SK-N-MC (cell line): ENCODE measurements at regions not wholly inside any gene's neighbourhood (a gene's known extent, or its start where the extent isn't known, plus 50 kb on each side); places are given as distances from the start of the nearest gene placed in this dataset.
"Not testable (repeated sequence)": the region's sequence is repeated elsewhere in the genome, so short reads cannot be mapped to it uniquely, and the experiment has no call there.

Experiments
- DNase-seq: peaks from one replicate; pipeline ENCODE4 v3.0.0-alpha.2; 2011; ENCODE audit warnings: low read depth, low spot score
- H3K27ac ChIP-seq: fragments of 200-600 bp; sonication (generic); 2 replicates; pipeline ENCODE4 v1.5.1; 2016; ENCODE audit warnings: mixed run types
- H3K36me3 ChIP-seq: fragments of 200-600 bp; sonication (generic); 2 replicates; pipeline ENCODE4 v1.6.1; 2017; ENCODE audit warnings: antibody characterized with exemption, low read length, mixed read lengths; ENCODE audit not compliant: insufficient read depth
- H3K4me3 ChIP-seq: fragments of 200-600 bp; sonication (generic); 2 replicates; pipeline ENCODE4 v1.5.1; 2016
- H3K9ac ChIP-seq: fragments of 200-600 bp; sonication (generic); 2 replicates; pipeline ENCODE4 v1.8.0; 2017; ENCODE audit warnings: mixed run types, mixed read lengths; ENCODE audit not compliant: insufficient read length
- H3K9me3 ChIP-seq: fragments of 200-600 bp; sonication (generic); 2 replicates; pipeline ENCODE4 v1.6.1; 2017; ENCODE audit warnings: low read depth, mild to moderate bottlenecking, antibody characterized with exemption, low read length, moderate library complexity, mixed read lengths
- EZH2 ChIP-seq: fragments of 200-600 bp; sonication (generic); IDR thresholded peaks from one replicate; pipeline ENCODE4 v1.6.1; 2017; ENCODE audit warnings: antibody characterized with exemption
- FOXP2 ChIP-seq: optimal IDR thresholded peaks from 2 replicates; pipeline ENCODE3; 2011; ENCODE audit warnings: mild to moderate bottlenecking, moderate library complexity; ENCODE audit not compliant: insufficient read depth; ENCODE audit errors: extremely low read length, control extremely low read depth
- POLR2AphosphoS5 ChIP-seq: IDR thresholded peaks from 2 replicates; pipeline ENCODE4 v1.6.1; 2012; ENCODE audit warnings: mild to moderate bottlenecking, low read depth, low read length, borderline replicate concordance

DNA sequence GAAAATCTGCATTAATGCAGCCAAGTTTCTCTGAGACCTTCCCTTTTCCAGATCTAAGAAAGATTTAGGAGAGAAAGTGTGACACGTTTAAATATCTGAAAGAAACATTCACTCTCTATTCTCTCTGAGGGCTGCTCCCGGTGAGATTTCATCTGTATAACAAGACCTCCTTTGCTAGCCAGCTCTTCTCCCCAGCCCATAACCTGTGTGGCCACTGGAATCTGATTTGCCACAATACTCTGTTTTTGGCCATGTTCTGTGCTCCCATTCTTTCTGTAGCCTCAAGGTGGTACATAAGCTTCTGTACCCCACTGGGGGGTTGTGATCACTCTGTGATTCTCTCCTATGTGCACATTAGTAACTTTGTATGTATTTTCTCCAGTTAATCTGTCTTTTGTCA lies 291.0 kb upstream of the SEMA6A start:
- TF ChIP-seq POLR2AphosphoS5: no peak
- TF ChIP-seq FOXP2: no peak
- TF ChIP-seq EZH2: no peak
- no peak for DNase-seq
- Histone ChIP-seq H3K9ac (no peak overlapping the region), H3K36me3 (no peaks in the 10 kb centered on the region), H3K9me3 (no peaks in the 10 kb centered on the region), H3K4me3 (no peak overlapping the region), H3K27ac (no peak overlapping the region)

DNA sequence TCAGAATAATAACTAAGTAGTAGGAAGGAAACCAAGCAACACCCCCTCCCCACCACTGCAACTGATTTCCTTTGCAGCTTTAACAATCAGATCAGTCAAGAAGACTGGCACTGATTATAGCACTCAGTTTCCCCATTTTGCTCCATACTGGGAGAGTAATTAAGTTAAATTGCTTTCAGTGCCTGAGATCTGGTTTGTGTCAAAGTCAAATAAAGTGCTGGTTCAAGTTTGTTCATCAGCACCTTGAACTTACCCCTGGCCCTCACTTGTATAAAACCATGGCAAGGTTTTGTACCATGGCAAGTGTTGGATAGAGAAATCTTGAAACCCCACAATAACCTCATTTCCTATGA lies 290.2 kb upstream of the SEMA6A start:
- H3K9me3 ChIP-seq: no peaks in the 10 kb centered on the region
- TF ChIP-seq EZH2 (no peak), POLR2AphosphoS5 (no peak), FOXP2 (no peak)
- H3K4me3 ChIP-seq: no peak overlapping the region
- H3K9ac ChIP-seq: no peak overlapping the region
- DNase-seq: no peak
- H3K27ac ChIP-seq: no peak overlapping the region
- H3K36me3 ChIP-seq: no peaks in the 10 kb centered on the region

DNA sequence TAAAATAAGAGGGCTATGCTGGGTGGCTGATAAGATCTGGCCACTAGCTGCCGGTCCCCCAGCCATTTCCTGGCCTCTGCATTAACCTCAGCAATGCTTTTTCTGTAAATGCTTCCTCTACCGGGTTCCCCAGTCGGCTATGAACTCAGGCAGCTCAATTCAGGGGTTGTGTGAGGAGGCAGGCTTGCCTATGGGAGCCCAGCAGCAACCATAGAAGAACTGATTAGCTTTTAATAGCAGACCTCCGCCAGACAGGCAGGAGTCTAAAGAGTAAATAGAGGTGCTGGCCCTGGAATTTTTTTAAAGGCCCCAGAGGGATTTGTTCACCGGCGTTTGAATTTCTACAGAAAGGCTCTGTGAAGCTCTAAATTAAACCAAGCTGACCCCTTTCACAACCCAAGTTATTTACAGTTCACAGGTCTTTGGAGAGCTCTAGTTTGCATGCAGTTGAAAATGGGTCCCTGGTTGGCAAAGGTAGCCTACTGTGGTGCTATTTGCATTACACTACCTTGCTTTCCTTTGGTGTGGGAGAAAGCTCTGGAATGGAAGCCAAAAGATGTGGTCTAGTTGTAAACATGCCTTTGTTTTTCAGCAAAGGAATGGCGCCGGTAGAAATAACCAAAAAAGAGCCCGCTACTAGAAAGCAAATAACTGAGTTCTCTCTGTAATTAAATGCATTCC lies 289.7 kb upstream of the SEMA6A start:
- H3K9me3 ChIP-seq: no peaks in the 10 kb centered on the region
- no peak overlapping the region for H3K9ac ChIP-seq
- TF ChIP-seq EZH2: no peak
- TF ChIP-seq FOXP2: no peak
- no peaks in the 10 kb centered on the region for H3K36me3 ChIP-seq
- H3K4me3 ChIP-seq: no peak overlapping the region
- H3K27ac ChIP-seq: no peak overlapping the region
- no peak for DNase-seq

DNA sequence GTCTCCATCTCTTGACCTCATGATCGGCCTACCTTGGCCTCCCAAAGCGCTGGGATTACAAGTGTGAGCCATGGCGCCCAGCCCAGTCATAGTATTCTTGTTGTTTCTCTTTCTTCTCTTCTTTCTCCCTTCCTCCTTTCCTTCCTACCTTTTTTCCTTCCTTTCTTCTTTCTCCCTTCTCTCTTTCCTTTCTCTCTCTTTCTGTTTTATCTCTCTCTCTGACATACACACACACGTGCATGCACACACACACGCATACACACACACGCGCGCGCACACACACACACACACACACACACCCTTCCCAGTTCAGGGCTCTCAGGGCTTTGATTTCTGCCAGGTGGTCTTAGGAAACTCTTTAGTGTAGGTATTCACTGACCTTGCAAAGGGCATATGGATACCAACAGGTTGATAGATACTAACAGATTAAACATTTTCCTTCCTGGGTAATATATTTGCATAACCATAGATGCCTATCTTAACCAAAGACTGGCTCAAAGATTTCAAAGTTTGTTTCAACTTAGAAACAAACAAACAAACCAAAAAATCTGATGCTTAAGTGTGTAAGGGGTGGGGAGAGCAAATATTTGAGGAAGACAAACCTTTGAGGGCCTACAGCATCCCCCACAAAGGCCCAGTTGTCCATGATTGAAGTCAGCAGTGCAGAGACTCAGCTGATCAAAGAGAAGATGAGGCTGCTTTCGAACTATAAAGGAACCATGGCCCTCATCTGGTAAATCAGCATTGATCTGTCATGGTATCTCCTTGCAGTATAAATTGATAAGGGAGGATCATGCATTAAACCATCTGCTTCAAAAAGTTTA lies 288.2 kb upstream of the SEMA6A start:
- Histone ChIP-seq H3K36me3 (no peaks in the 10 kb centered on the region), H3K4me3 (no peak overlapping the region), H3K27ac (no peak overlapping the region), H3K9me3 (no peaks in the 10 kb centered on the region), H3K9ac (no peak overlapping the region)
- DNase-seq: no peak
- TF ChIP-seq FOXP2 (no peak), POLR2AphosphoS5 (no peak)

DNA sequence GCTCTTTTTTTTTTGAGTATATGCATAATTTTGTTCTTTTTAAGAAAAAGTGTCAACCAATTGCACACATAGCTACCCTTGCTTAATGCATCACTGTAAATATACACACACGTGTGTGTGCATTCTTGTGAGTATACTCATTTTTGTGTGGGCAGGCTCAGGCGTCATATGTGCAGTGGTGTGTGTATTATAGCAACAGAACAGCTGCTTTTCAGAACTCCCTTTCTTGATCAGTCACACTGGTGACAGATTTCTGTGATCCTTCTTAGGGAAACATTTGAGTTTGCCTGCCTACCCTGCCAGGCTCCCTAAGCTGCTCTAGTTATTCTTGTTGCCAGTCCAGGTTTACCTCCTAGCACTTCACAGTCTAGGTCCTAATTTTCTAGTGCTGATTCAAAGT lies 287.0 kb upstream of the SEMA6A start:
- TF ChIP-seq FOXP2: no peak
- no peak for TF ChIP-seq POLR2AphosphoS5
- no peak for TF ChIP-seq EZH2
- H3K4me3 ChIP-seq: no peak overlapping the region
- H3K36me3 ChIP-seq: no peaks in the 10 kb centered on the region
- no peaks in the 10 kb centered on the region for H3K9me3 ChIP-seq
- DNase-seq: no peak
- no peak overlapping the region for H3K27ac ChIP-seq
- H3K9ac ChIP-seq: no peak overlapping the region

DNA sequence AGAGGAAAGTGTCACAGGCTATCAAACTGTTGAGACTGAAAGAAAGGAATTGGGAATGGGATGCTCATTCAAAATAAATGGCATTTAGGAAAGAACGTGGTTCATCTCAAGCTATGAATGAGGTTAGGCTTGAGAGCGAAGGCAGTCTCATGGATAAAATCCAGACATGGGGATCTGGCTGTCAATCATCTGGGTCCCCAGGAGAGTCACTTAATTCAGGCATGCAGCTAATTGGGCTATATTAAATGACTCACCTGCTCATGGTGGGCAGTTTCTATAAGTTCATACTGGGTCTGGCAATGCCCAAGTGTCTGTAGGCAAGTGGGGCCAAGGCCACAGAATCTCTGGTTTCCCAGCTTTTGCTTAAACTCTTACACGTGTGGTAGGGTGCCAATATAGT lies 286.5 kb upstream of the SEMA6A start:
- Histone ChIP-seq H3K27ac (no peak overlapping the region), H3K4me3 (no peak overlapping the region), H3K9ac (no peak overlapping the region), H3K9me3 (no peaks in the 10 kb centered on the region), H3K36me3 (no peaks in the 10 kb centered on the region)
- TF ChIP-seq POLR2AphosphoS5 (no peak), FOXP2 (no peak), EZH2 (no peak)
- no peak for DNase-seq

DNA sequence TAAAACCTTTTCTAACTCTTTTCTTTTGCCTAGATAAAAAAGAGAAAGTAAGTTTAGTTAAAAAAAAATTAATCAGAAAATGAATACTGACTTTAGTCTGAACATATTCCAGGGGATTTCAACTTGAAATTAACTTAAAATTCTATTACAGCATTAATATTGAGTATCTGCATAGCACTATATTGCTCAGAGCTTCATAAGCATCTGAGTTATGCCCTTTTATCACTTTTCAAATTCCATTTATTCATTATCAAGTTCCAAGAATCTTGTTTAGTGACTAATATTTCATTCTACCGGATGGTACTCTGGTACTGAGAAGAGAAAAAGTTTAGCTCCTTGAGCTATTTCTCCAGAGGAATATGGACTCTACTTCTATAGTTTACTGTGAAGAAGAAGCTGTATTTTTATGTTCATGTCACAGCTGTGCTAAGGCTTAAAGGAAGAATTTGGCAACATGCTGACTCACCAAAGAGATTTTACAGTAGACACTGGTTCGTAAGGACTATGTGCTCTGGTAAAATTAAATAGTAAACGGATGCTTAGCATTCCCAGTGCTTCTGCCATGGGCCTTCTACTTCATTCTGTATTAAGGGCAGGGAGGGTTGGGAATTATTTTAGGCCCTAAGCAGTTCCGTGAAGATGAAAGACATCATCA lies 285.2 kb upstream of the SEMA6A start:
- Histone ChIP-seq H3K9me3 (no peaks in the 10 kb centered on the region), H3K36me3 (no peaks in the 10 kb centered on the region), H3K27ac (no peak overlapping the region), H3K4me3 (no peak overlapping the region), H3K9ac (no peak overlapping the region)
- TF ChIP-seq POLR2AphosphoS5 (no peak), FOXP2 (no peak), EZH2 (no peak)
- DNase-seq: no peak

DNA sequence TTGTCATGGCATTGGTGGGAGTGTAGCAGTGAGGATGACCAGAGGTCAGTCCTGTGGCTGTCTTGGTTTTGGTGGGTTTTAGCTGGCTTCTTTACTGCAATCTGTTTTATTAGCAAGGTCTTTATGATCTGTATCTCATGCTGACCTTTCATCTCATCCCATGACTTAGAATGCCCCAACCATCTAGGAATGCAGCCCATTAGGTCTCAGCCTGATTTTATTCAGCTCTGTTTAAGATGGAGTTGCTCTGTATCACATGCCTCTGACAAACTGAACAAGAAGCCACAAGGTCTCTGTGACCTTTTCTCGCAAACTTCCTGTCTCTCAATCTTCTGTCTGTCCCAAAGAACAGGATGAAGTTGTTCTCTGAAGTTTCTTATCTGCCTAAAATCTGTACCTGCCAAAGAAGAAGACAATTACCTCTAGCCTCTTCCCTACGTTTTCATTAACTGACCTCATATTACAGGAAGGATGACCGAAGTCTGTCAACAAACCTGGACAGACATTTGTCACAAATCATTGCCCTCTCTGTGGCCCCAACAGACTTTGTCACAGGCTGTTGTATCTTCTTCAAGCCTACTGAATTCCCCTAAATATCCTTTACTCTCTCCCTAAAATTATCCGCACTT lies 284.2 kb upstream of the SEMA6A start:
- Histone ChIP-seq H3K9me3 (no peaks in the 10 kb centered on the region), H3K27ac (no peak overlapping the region), H3K36me3 (no peaks in the 10 kb centered on the region), H3K9ac (no peak overlapping the region), H3K4me3 (no peak overlapping the region)
- TF ChIP-seq EZH2: no peak
- no peak for TF ChIP-seq FOXP2
- TF ChIP-seq POLR2AphosphoS5: no peak
- no peak for DNase-seq

DNA sequence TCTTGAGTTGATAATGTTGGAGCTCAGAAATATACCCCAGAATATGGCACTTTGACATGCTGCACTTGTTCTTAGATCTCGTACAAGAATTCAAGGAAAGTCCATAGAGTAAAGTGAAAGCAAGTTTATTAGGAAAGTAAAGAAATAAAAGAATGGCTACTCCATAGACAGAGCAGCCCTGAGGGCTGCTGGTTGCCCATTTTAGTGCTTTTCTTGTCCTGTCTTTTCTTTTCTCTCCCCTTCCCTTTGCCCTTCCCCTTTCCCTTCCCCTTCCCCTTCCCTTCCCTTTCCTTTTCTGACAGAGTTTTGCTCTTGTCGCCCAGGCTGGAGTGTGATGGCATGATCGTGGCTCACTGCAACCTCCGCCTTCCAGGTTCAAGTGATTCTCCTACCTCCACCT lies 283.4 kb upstream of the SEMA6A start:
- not testable (repeated sequence) for H3K36me3 ChIP-seq, DNase-seq, H3K27ac ChIP-seq, H3K4me3 ChIP-seq, H3K9ac ChIP-seq, H3K9me3 ChIP-seq
